WERI-Rb-1 (cell line): ENCODE measurements at regions not wholly inside any gene's neighbourhood (a gene's known extent, or its start where the extent isn't known, plus 50 kb on each side); places are given as distances from the start of the nearest gene placed in this dataset.
"Not testable (repeated sequence)": the region's sequence is repeated elsewhere in the genome, so short reads cannot be mapped to it uniquely, and the experiment has no call there.

Source experiments
- DNase-seq: peaks from one replicate; pipeline ENCODE4 v3.0.0-alpha.2; 2020
- H3K27ac ChIP-seq: fragments of 250-450 bp; sonication (Bioruptor Pico); 2 replicates; pipeline ENCODE4 v1.5.1; 2020; ENCODE audit warnings: mild to moderate bottlenecking, moderate library complexity
- H3K27me3 ChIP-seq: fragments of 250-450 bp; sonication (Bioruptor Pico); 2 replicates; pipeline ENCODE4 v1.5.1; 2021; ENCODE audit warnings: mild to moderate bottlenecking, low read depth, moderate library complexity; ENCODE audit not compliant: insufficient read depth, severe bottlenecking
- H3K36me3 ChIP-seq: fragments of 250-450 bp; sonication (Bioruptor Pico); 2 replicates; pipeline ENCODE4 v1.5.1; 2020; ENCODE audit warnings: mild to moderate bottlenecking, moderate library complexity
- H3K4me3 ChIP-seq: 2 replicates; pipeline ENCODE4 v1.5.1; 2011; ENCODE audit warnings: low read depth, mild to moderate bottlenecking, control low read depth, low read length
- H3K9me3 ChIP-seq: fragments of 250-450 bp; sonication (Bioruptor Pico); 2 replicates; pipeline ENCODE4 v1.5.1; 2021; ENCODE audit warnings: mild to moderate bottlenecking, moderate library complexity; ENCODE audit not compliant: severe bottlenecking
- CTCF ChIP-seq: IDR thresholded peaks from 2 replicates; pipeline ENCODE4 v1.5.1; 2011; ENCODE audit warnings: low read depth, mild to moderate bottlenecking, control low read depth, inconsistent platforms, low read length

DNA sequence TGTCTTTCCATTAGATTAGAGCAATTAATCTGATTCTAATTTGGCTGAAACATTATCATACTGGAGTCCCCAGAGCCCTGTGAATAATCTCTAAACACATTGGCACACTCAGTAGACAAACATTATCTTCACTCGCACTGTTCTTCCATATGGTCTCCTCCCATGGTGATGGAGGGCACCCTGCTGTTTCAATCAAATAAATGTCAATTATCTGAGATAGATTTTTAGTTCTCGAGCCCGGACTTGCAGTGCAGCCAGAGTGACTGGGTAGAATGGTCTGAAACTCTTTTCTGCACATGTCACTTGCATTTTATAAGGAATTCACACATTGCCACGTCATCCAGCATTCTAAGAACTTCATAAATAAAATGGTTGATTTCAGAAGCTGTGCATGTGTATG lies 90.6 kb upstream of the MAP3K7 start:
- H3K9me3 ChIP-seq, result no peaks in the 10 kb centered on the region
- H3K36me3 ChIP-seq, result no peaks in the 10 kb centered on the region
- H3K27me3 ChIP-seq, result peaks cover 30% of the 10 kb centered on the region
- H3K4me3 ChIP-seq, result no peak overlapping the region
- H3K27ac ChIP-seq, result no peak overlapping the region
- DNase-seq, result no peak
- no peak for TF ChIP-seq CTCF

DNA sequence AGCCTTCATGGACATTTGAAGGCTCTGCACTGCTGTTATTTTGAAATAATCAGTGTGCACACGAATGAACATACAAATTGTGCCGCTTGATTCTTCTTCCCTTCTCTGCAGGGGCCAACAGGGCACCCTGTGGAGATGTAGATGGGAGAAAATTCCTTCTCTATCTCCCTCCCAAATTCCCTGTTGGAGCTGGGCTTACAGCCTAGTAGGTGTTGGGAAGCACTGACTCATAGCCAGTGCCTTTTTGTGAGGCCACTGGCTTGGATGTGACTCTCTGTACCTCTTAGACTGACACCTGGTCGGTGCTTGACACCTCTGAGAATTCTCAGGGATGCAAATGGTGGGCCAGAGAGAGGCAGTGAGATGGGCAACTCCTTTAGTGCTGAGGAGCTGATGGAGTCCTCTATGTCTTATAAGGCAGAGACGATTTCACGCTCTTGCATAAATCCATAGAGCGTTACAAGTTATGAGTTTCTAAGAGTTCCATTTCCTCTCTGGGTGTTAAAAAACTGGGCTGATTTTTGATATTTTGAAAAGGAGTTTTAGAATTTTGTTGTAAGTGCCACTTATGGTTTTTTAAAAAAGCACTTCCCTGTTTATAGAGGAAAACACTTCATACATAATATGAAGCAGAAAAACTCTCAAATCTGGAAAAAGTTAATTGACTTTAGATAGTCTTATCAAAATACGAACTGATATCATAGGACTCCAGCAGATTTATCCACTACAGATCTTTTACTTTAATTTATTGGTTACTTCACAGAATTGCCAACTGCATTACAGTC lies 89.8 kb upstream of the MAP3K7 start:
- Histone ChIP-seq H3K27me3 (peaks cover 30% of the 10 kb centered on the region), H3K9me3 (no peaks in the 10 kb centered on the region), H3K36me3 (no peaks in the 10 kb centered on the region), H3K27ac (no peak overlapping the region), H3K4me3 (no peak overlapping the region)
- DNase-seq, result no peak
- no peak for TF ChIP-seq CTCF

DNA sequence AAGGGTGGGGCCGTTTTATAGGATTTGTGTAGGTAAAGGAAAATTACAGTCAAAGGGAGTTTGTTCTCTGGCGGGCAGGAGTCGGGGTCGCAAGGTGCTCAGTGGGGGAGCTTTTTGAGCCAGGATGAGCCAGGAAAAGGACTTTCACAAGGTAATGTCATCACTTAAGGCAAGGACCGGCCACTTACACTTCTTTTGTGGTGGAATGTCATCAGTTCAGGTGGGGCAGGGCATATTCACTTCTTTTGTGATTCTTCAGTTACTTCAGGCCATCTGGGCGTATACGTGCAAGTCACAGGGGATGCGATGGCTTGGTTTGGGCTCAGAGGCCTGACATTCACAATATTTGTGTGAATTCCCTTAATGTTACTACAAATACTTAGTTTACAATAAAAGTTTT lies 88.2 kb upstream of the MAP3K7 start:
- DNase-seq, H3K27ac ChIP-seq, H3K36me3 ChIP-seq, H3K4me3 ChIP-seq, H3K9me3 ChIP-seq: not testable (repeated sequence)
- H3K27me3 ChIP-seq, result peaks cover 28% of the 10 kb centered on the region

GRCh38 chr6:90674077-90674476 lies 87.2 kb upstream of the MAP3K7 start:
- not testable (repeated sequence) for DNase-seq, H3K36me3 ChIP-seq, H3K4me3 ChIP-seq, H3K27ac ChIP-seq, H3K9me3 ChIP-seq
- H3K27me3 ChIP-seq, result peaks cover 28% of the 10 kb centered on the region

DNA sequence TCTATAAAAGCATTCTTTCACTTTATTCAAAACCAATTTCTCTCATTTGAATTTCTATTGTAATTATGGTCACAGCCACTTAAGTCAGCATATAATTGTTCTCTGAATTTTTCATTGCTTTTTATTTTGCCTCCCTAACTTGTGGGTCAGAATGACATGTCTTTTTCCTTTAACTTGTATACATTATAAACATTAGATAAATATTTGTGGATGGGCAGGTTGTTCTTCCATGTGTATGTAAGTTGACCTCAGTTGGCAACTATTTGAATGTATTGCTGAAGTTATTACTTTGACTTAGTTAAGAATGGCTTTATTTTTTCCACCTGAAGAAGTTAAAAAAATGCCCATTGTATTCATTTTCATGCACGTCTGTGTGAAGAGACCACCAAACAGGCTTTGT lies 83.0 kb upstream of the MAP3K7 start:
- Histone ChIP-seq H3K4me3 (no peak overlapping the region), H3K27me3 (peaks cover 10% of the 10 kb centered on the region), H3K9me3 (no peaks in the 10 kb centered on the region), H3K27ac (no peak overlapping the region), H3K36me3 (no peaks in the 10 kb centered on the region)
- no peak for DNase-seq
- no peak for TF ChIP-seq CTCF

DNA sequence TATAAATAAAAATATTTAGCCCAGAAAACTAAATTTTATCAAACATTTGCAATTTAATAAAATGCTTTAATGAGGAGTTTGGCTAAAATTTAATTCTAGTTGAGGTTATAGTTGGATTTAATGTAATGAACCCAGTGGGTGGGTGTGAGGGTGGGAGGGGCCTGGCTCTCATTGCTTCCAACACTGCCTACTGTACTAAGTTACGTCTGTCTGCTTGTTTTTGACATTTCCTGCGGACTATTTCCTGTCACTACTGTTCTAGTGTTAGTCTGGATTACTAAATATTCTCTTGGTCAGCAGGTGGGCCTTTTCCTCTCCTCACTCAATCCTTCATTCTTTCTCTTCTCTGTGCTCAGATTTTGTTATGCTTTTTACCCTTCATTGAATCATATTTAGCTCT lies 82.5 kb upstream of the MAP3K7 start:
- H3K4me3 ChIP-seq, result no peak overlapping the region
- H3K27me3 ChIP-seq, result peaks cover 10% of the 10 kb centered on the region
- H3K9me3 ChIP-seq, result no peaks in the 10 kb centered on the region
- no peak for DNase-seq
- H3K36me3 ChIP-seq, result no peaks in the 10 kb centered on the region
- no peak for TF ChIP-seq CTCF
- no peak overlapping the region for H3K27ac ChIP-seq

- no peak overlapping the region for H3K27ac ChIP-seq
- no peaks in the 10 kb centered on the region for H3K9me3 ChIP-seq
- peaks cover 10% of the 10 kb centered on the region for H3K27me3 ChIP-seq
- no peak for TF ChIP-seq CTCF
- H3K4me3 ChIP-seq, result no peak overlapping the region
- H3K36me3 ChIP-seq, result no peaks in the 10 kb centered on the region
- no peak for DNase-seq
These were observed 81.3 kb upstream of the MAP3K7 start for GRCh38 chr6:90668141-90668540.
